Right ventricle myocardium inferior (tissue), 1 donor: ENCODE measurements at regions not wholly inside any gene's neighbourhood (a gene's known extent, or its start where the extent isn't known, plus 50 kb on each side); places are given as distances from the start of the nearest gene placed in this dataset.

Experiments
- ATAC-seq: fragments of 200-7000 bp; cut with Tn5 transposase; one replicate; pipeline ENCODE4 v1.9.1; 2020; ENCODE audit warnings: mild to moderate bottlenecking, moderate library complexity
- DNase-seq: peaks from one replicate; pipeline ENCODE4 v3.0.0; 2021; ENCODE audit errors: missing footprints
- intact Hi-C: fragments of 100-400 bp; cut with DNase I; formaldehyde crosslinking; loops from one replicate; pipeline ENCODE4 v1.11.0; 2022
- donor health status: DM: no; HTN: yes; CAD: no; lungs with severe emphysema.

- intact Hi-C loops, result no loop called here
- no peak for DNase-seq
- ATAC-seq, result no peak
Measured at GRCh38 chr14:87829543-87829942, 163.4 kb downstream of the GALC start.

GRCh38 chr14:87824266-87824665, 168.7 kb downstream of the GALC start:
- ATAC-seq (no peak), DNase-seq (no peak)
- intact Hi-C loops, result no loop called here

- DNase-seq, result no peak
- intact Hi-C loops, result no loop called here
- no peak for ATAC-seq
Measured at GRCh38 chr14:87816416-87816815, 176.6 kb downstream of the GALC start.

- intact Hi-C loops, result no loop called here
- DNase-seq (no peak), ATAC-seq (no peak)
Measured at GRCh38 chr14:87815121-87815520, 177.9 kb downstream of the GALC start.

GRCh38 chr14:87813686-87814085, 179.3 kb downstream of the GALC start:
- intact Hi-C loops, result no loop called here
- ATAC-seq, result no peak
- no peak for DNase-seq

- no peak for DNase-seq
- intact Hi-C loops, result no loop called here
Measured at GRCh38 chr14:87813211-87813610, 179.8 kb downstream of the GALC start.

GRCh38 chr14:87811246-87811645, 181.7 kb downstream of the GALC start:
- intact Hi-C loops, result no loop called here
- ATAC-seq (no peak), DNase-seq (no peak)

More at GRCh38 chr14:87813211-87813610, 179.8 kb downstream of the GALC start:
- ATAC-seq, result no peak

- intact Hi-C loops, result no loop called here
- ATAC-seq (no peak), DNase-seq (no peak)
Measured at GRCh38 chr14:87810711-87811110, 182.3 kb downstream of the GALC start.

GRCh38 chr14:87809261-87809660, 183.7 kb downstream of the GALC start:
- intact Hi-C loops, result loop anchor here (5.0 kb wide), 1 partner anchor 88 kb away; no protein-coding TSS in a partner anchor
- DNase-seq (no peak), ATAC-seq (no peak)

- no peak for DNase-seq
- intact Hi-C loops, result loop anchor here (5.0 kb wide), 1 partner anchor 92 kb away; no protein-coding TSS in a partner anchor
- no peak for ATAC-seq
Measured at GRCh38 chr14:87805315-87805723, 187.7 kb downstream of the GALC start.

- ATAC-seq (no peak), DNase-seq (no peak)
- intact Hi-C loops, result no loop called here
Measured at GRCh38 chr14:87800216-87800615, 192.8 kb downstream of the GALC start.

GRCh38 chr14:87799400-87799799, 193.6 kb downstream of the GALC start:
- intact Hi-C loops, result no loop called here
- ATAC-seq, result no peak
- DNase-seq, result no peak

GRCh38 chr14:87797001-87797400, 196.0 kb downstream of the GALC start:
- no peak for ATAC-seq
- no peak for DNase-seq
- intact Hi-C loops, result no loop called here

GRCh38 chr14:87794561-87794960, 198.4 kb downstream of the GALC start:
- intact Hi-C loops, result no loop called here
- ATAC-seq, result no peak
- no peak for DNase-seq

- DNase-seq, result no peak
- ATAC-seq, result no peak
- intact Hi-C loops, result no loop called here
Measured at GRCh38 chr14:87785897-87786296, 207.1 kb downstream of the GALC start.

- ATAC-seq (no peak), DNase-seq (no peak)
- intact Hi-C loops, result no loop called here
Measured at GRCh38 chr14:87784386-87784785, 208.6 kb downstream of the GALC start.

GRCh38 chr14:87783071-87783470, 209.9 kb downstream of the GALC start:
- intact Hi-C loops, result no loop called here
- no peak for DNase-seq
- no peak for ATAC-seq

- intact Hi-C loops, result no loop called here
- no peak for DNase-seq
- no peak for ATAC-seq
Measured at GRCh38 chr14:87772854-87773253, 220.1 kb downstream of the GALC start.

- intact Hi-C loops, result no loop called here
- ATAC-seq (no peak), DNase-seq (no peak)
Measured at GRCh38 chr14:87767567-87767901, 225.4 kb downstream of the GALC start.

- intact Hi-C loops, result no loop called here
- no peak for ATAC-seq
- DNase-seq, result no peak
Measured at GRCh38 chr14:87758876-87759275, 234.1 kb downstream of the GALC start.

- DNase-seq (no peak), ATAC-seq (no peak)
- intact Hi-C loops, result no loop called here
Measured at GRCh38 chr14:87756661-87757060, 236.3 kb downstream of the GALC start.
